ENCODE measurements at regions not wholly inside any gene's neighbourhood (a gene's known extent, or its start where the extent isn't known, plus 50 kb on each side); places are given as distances from the start of the nearest gene placed in this dataset.

- POLR2A ChIA-PET (ENCODE audit: partially characterized antibody): no interaction called here
Observed at GRCh38 chr14:54189333-54189732, 207.5 kb upstream of the CDKN3 start.

More at GRCh38 chr14:54189333-54189732, 207.5 kb upstream of the CDKN3 start:
- H3K14ac ChIP-seq (ENCODE audit: insufficient read length): no peak overlapping the region
- no peak overlapping the region for H2BK12ac ChIP-seq (ENCODE audit: low read depth, low read length)
- H3K27ac ChIP-seq (ENCODE audit: low read depth, low read length): no peak overlapping the region
- no peak overlapping the region for H3K4me2 ChIP-seq (ENCODE audit: insufficient read depth in 1 of 2, low read depth in 2 of 2, low read length in 2 of 2)
- no peaks in the 10 kb centered on the region for H3K4me1 ChIP-seq (replicated peaks in 1 of 4; ENCODE audit: control insufficient read depth in 3 of 4, insufficient read depth in 4 of 4, low read length in 3 of 4)
- H4K20me1 ChIP-seq (replicated peaks in 1 of 2; ENCODE audit: control insufficient read depth in 1 of 2, insufficient read depth in 2 of 2, low read length in 2 of 2): no peaks in the 10 kb centered on the region
- no peaks in the 10 kb centered on the region for H3K9me3 ChIP-seq (ENCODE audit: insufficient read depth in 2 of 2, low read depth in 1 of 2, low read length in 1 of 2)
- no peak overlapping the region for H3K18ac ChIP-seq (ENCODE audit: extremely low read depth, low read length)
- H2BK15ac ChIP-seq (ENCODE audit: low read length): no peak overlapping the region
- H3K79me1 ChIP-seq (ENCODE audit: low read depth, low read length): no peaks in the 10 kb centered on the region
- no peak overlapping the region for H3K4me3 ChIP-seq (ENCODE audit: extremely low read depth in 1 of 4, insufficient read depth in 2 of 4, low read depth in 3 of 4, low read length in 4 of 4)
- H2BK20ac ChIP-seq (ENCODE audit: low read length): no peak overlapping the region
- TF ChIP-seq SP2 (IDR thresholded peaks at IDR 0.05; ENCODE audit: low read length) (no peak), TEAD4 (IDR thresholded peaks at IDR 0.05; ENCODE audit: low read depth, low read length) (no peak), SP1 (IDR thresholded peaks at IDR 0.05; ENCODE audit: low read depth, low read length) (no peak), ASH2L (IDR thresholded peaks at IDR 0.05; ENCODE audit: low read length) (no peak), KDM4A (IDR thresholded peaks at IDR 0.05; ENCODE audit: low read depth, low read length, severe bottlenecking) (no peak), RBBP5 (IDR thresholded peaks at IDR 0.05; ENCODE audit: borderline replicate concordance, low read depth, low read length) (no peak)
- no peak overlapping the region for H3K56ac ChIP-seq (replicated peaks; ENCODE audit: insufficient read length, low read depth, low read length)
- H2AK5ac ChIP-seq (ENCODE audit: low read depth, low read length): no peak overlapping the region
- H3K79me2 ChIP-seq (ENCODE audit: control insufficient read depth in 1 of 2, insufficient read depth in 2 of 2, low read length in 2 of 2): no peaks in the 10 kb centered on the region
- no peaks in the 10 kb centered on the region for H3K36me3 ChIP-seq (ENCODE audit: control insufficient read depth in 2 of 4, insufficient read depth in 4 of 4, low read length in 3 of 4)
- H2BK120ac ChIP-seq (replicated peaks; ENCODE audit: low read depth, low read length): no peak overlapping the region
- no peaks in the 10 kb centered on the region for H3K23me2 ChIP-seq (ENCODE audit: low read depth, low read length)
- no peak overlapping the region for H2BK5ac ChIP-seq (ENCODE audit: low read depth, low read length)
- no peak overlapping the region for H3K9ac ChIP-seq (replicated peaks in 1 of 4; ENCODE audit: extremely low read depth in 1 of 4, low read depth in 3 of 4, low read length in 3 of 4)
- 85% methylated on average over 1 of the region's 1 CpG; no CpG with 5 or more reads in 1 of the 2 experiments for WGBS, 2 experiments (ENCODE audit: extremely low coverage in 1 of 2, insufficient coverage in 1 of 2, insufficient read length in 1 of 2, insufficient replicate concordance in 2 of 2, low coverage in 1 of 2, low lambda C conversion rate in 2 of 2, missing lambda C conversion rate in 1 of 2)
- H3K23ac ChIP-seq (ENCODE audit: insufficient read length): no peak overlapping the region
- CTCF ChIA-PET (ENCODE audit: partially characterized antibody): interaction anchor here (4.4 to 6.5 kb wide), 2 partner anchors 14 to 159 kb away, joined by 24 to 47 read pairs; no protein-coding TSS in a partner anchor
- FAIRE-seq: no peak
- no peak overlapping the region for H3K4ac ChIP-seq (replicated peaks; ENCODE audit: insufficient read length, low read depth, low read length)
- DNase-seq (ENCODE audit: low read depth in 1 of 2, low spot score in 2 of 2): no peak
- no peak overlapping the region for H4K91ac ChIP-seq (replicated peaks; ENCODE audit: insufficient read length, low read length)
- no peaks in the 10 kb centered on the region for H3K27me3 ChIP-seq (replicated peaks in 1 of 4; ENCODE audit: control insufficient read depth in 3 of 4, extremely low read depth in 1 of 4, insufficient read depth in 3 of 4, low read length in 3 of 4)
- no peak overlapping the region for H4K8ac ChIP-seq (ENCODE audit: extremely low read depth, insufficient read depth, low read length)
- H2AFZ ChIP-seq (ENCODE audit: low read length): no peak overlapping the region
- no peak overlapping the region for H4K5ac ChIP-seq (ENCODE audit: insufficient read length, low read depth, low read length)
